GM12878 (cell line): ENCODE measurements at regions not wholly inside any gene's neighbourhood (a gene's known extent, or its start where the extent isn't known, plus 50 kb on each side); places are given as distances from the start of the nearest gene placed in this dataset.

ENCODE experiments used
- ATAC-seq: fragments of 200-7000 bp; cut with Tn5 transposase; 3 replicates; pipeline ENCODE4 v1.9.1; 2020; ENCODE audit warnings: mild to moderate bottlenecking, moderate library complexity
- BruUV-seq: library from RNA; stranded (reverse); fragments of 400-500 nt; replicated peaks from 2 replicates; lab custom pipeline; 2021; lab: Mats Ljungman, UMichigan
- CTCF ChIA-PET: fragments of 300-600 bp; sonication (Branson Sonifier 250); formaldehyde crosslinking; extraction: SDS; loops from one replicate; lab custom pipeline; 2021; ENCODE audit warnings: inconsistent platforms; lab: Yijun Ruan, JAX
- POLR2A ChIA-PET: fragments of 350-600 bp; formaldehyde crosslinking; extraction: SDS; loops from one replicate; lab custom pipeline; 2021; ENCODE audit warnings: inconsistent platforms; lab: Charles Lee
- RAD21 ChIA-PET: fragments of 300-600 bp; sonication (Branson Sonifier 250); formaldehyde crosslinking; loops from one replicate; lab custom pipeline; 2023; ENCODE audit warnings: antibody characterized with exemption; ENCODE audit not compliant: unreplicated experiment; lab: Charles Lee
- SMC1A ChIA-PET: fragments of 300-600 bp; sonication (Branson Sonifier 250); formaldehyde crosslinking; loops from one replicate; lab custom pipeline; 2023; ENCODE audit not compliant: unreplicated experiment, uncharacterized antibody; lab: Charles Lee
- DNase-seq: peaks from one replicate; pipeline ENCODE4 v3.0.0-alpha.2; 2011; ENCODE audit warnings: low read depth, low spot score
- FAIRE-seq: peaks from 3 replicates; lab custom pipeline; 2011; peaks lifted over from hg19 to GRCh38; lab: Jason Lieb, UNC
- H2AFZ ChIP-seq: 2 replicates; pipeline ENCODE4 v1.6.0; 2011; ENCODE audit warnings: low read depth, low read length, control low read depth; ENCODE audit not compliant: control insufficient read depth
- H3K27ac ChIP-seq: 2 replicates; pipeline ENCODE4 v1.5.1; 2011; ENCODE audit warnings: control low read depth; ENCODE audit not compliant: control insufficient read depth, insufficient read depth
- H3K27me3 ChIP-seq, 2 experiments: replicated peaks in 1 of 2; 2 replicates each; pipeline versions ENCODE4 v1.6.0 to v1.6.1; 2011; ENCODE audit warnings: low read length in 1 of 2; ENCODE audit not compliant: control insufficient read depth in 2 of 2, insufficient read depth in 2 of 2
- H3K36me3 ChIP-seq, 2 experiments: 2 replicates each; pipeline ENCODE4 v1.5.1; 2011; ENCODE audit warnings: low read length in 1 of 2; ENCODE audit not compliant: control insufficient read depth in 2 of 2, insufficient read depth in 2 of 2
- H3K4me1 ChIP-seq: 2 replicates; pipeline ENCODE4 v1.6.1; 2011; ENCODE audit warnings: mild to moderate bottlenecking, low read length, moderate library complexity, mixed read lengths; ENCODE audit not compliant: control insufficient read depth, insufficient read depth
- H3K4me2 ChIP-seq: 2 replicates; pipeline ENCODE4 v1.6.0; 2011; ENCODE audit warnings: control low read depth; ENCODE audit not compliant: control insufficient read depth, insufficient read depth
- H3K4me3 ChIP-seq: fragments of 200-600 bp; sonication (generic); 2 replicates; pipeline ENCODE4 v1.5.1; 2016
- H3K79me2 ChIP-seq: 2 replicates; pipeline ENCODE4 v1.6.0; 2011; ENCODE audit warnings: low read length; ENCODE audit not compliant: control insufficient read depth, insufficient read depth
- H3K9ac ChIP-seq: 2 replicates; pipeline ENCODE4 v1.8.0; 2011; ENCODE audit warnings: low read length, control low read depth, mixed read lengths; ENCODE audit not compliant: control insufficient read depth, insufficient read depth
- H3K9me3 ChIP-seq: replicated peaks from 3 replicates; pipeline ENCODE4 v1.5.1; 2011; ENCODE audit warnings: mild to moderate bottlenecking, low read length; ENCODE audit not compliant: control insufficient read depth, insufficient read depth
- H4K20me1 ChIP-seq: 2 replicates; pipeline ENCODE4 v1.6.0; 2011; ENCODE audit not compliant: control insufficient read depth, insufficient read depth
- EP300 ChIP-seq, 2 experiments: fragments of 150-350 bp in 1 of 2; IDR thresholded peaks; 2 replicates each; pipeline ENCODE4 v1.6.1; 2011 to 2012; ENCODE audit warnings: low read depth in 2 of 2, low read length in 2 of 2, borderline replicate concordance in 1 of 2, improper control_type of control experiment in 1 of 2, inconsistent platforms in 1 of 2; ENCODE audit not compliant: control insufficient read depth in 1 of 2
- LARP7 ChIP-seq: fragments of 450-650 bp; IDR thresholded peaks from 2 replicates; pipeline ENCODE4 v1.6.1; 2017; ENCODE audit warnings: mild to moderate bottlenecking
- MTA2 ChIP-seq: fragments of 450-650 bp; IDR thresholded peaks from 2 replicates; pipeline ENCODE4 v1.6.1; 2016; ENCODE audit warnings: low read depth, mild to moderate bottlenecking, moderate library complexity
- RAD21 ChIP-seq: IDR thresholded peaks from 2 replicates; pipeline ENCODE4 v1.6.1; 2011; ENCODE audit warnings: mild to moderate bottlenecking, low read depth, low read length, moderate library complexity; ENCODE audit not compliant: insufficient read depth
- SPI1 ChIP-seq: IDR thresholded peaks from 2 replicates; pipeline ENCODE4 v1.6.1; 2011; ENCODE audit warnings: low read depth, mild to moderate bottlenecking, low read length, moderate library complexity, borderline replicate concordance; ENCODE audit not compliant: insufficient read depth
- ZZZ3 ChIP-seq: IDR thresholded peaks from 2 replicates; pipeline ENCODE4 v1.6.1; 2011; ENCODE audit warnings: low read depth; ENCODE audit not compliant: control insufficient read depth, insufficient read length
- WGBS: methylation state at CpG from one replicate; pipeline ENCODE4 v1.1.6; 2016; ENCODE audit warnings: low lambda C conversion rate; ENCODE audit not compliant: insufficient replicate concordance, insufficient coverage; ENCODE audit errors: missing lambda C conversion rate; 5-methylcytosine and 5-hydroxymethylcytosine counted together
- in situ Hi-C: fragments of 300-500 bp; cut with MboI; formaldehyde crosslinking; loops from 9 replicates; pipeline ENCODE4 v1.14.3; 2018; ENCODE audit warnings: mixed read lengths
- intact Hi-C: fragments of 100-400 bp; cut with micrococcal nuclease; formaldehyde crosslinking; loops from one replicate; pipeline ENCODE4 v1.14.2; 2022; ENCODE audit not compliant: unreplicated experiment
- TF ChIP-seq, protein P1 (sequence below): fragments of 450-650 bp; IDR thresholded peaks from 2 replicates; pipeline ENCODE4 v1.6.1; 2016; ENCODE audit warnings: mild to moderate bottlenecking
- TF ChIP-seq, protein P2 (sequence below): IDR thresholded peaks from 2 replicates; pipeline ENCODE4 v1.6.1; 2012; ENCODE audit warnings: low read depth, low read length, improper control_type of control experiment
- TF ChIP-seq, protein P3 (sequence below): fragments of 450-650 bp; IDR thresholded peaks from 2 replicates; pipeline ENCODE4 v1.6.1; 2018; ENCODE audit warnings: borderline replicate concordance, mild to moderate bottlenecking; ENCODE audit not compliant: partially characterized antibody
- TF ChIP-seq, protein P4 (sequence below), 3 experiments: IDR thresholded peaks in 2 of 3; conservative IDR thresholded peaks in 1 of 3; 2 replicates each; pipeline ENCODE4 v1.5.1; 2011; ENCODE audit warnings: low read depth in 3 of 3, low read length in 3 of 3, mild to moderate bottlenecking in 3 of 3, control low read depth in 2 of 3, moderate library complexity in 2 of 3, inconsistent platforms in 1 of 3, mixed read lengths in 1 of 3; ENCODE audit not compliant: control insufficient read depth in 2 of 3, insufficient read depth in 1 of 3; ENCODE audit errors: extremely low read depth in 1 of 3

DNA sequence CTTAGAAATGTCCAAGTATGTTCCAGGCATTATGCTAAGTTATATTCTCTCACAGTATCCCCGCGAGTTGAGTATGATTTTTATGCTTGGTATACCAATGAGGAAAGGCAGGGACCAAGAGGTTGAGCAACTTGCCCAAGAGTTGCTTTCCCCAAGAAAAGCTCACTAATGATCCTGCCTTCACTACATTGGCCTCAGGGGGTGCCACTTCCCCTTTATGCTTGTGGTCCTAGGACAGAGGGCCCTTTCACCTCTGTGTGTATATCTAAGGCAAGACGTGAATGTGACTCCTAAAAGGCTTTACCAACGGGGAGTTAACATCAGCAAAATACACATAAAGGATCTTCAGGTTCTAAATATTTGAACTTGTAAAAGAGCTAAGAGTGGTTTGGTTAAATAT lies 164.4 kb upstream of the CPEB2 start:
- Histone ChIP-seq H3K4me2 (no peak overlapping the region), H3K27me3 (no peaks in the 10 kb centered on the region), H2AFZ (no peak overlapping the region), H3K4me3 (no peak overlapping the region), H4K20me1 (no peaks in the 10 kb centered on the region), H3K27ac (no peak overlapping the region), H3K9me3 (peaks cover 1% of the 10 kb centered on the region; the same call in 1 of the 3 replicates), H3K4me1 (no peaks in the 10 kb centered on the region), H3K79me2 (no peaks in the 10 kb centered on the region), H3K9ac (no peak overlapping the region), H3K36me3 (no peaks in the 10 kb centered on the region)
- DNase-seq: no peak
- ChIA-PET SMC1A (interaction anchor here (1.0 to 1.1 kb wide), 2 partner anchors 10 to 21 kb away, joined by 3 read pairs; no protein-coding TSS in a partner anchor), CTCF (interaction anchor here (1.2 kb wide), 1 partner anchor 170 kb away, joined by 3 read pairs; no protein-coding TSS in a partner anchor), RAD21 (interaction anchor here (1.0 kb wide), 1 partner anchor 39 kb away, joined by 3 read pairs; no protein-coding TSS in a partner anchor), POLR2A (no interaction called here)
- in situ Hi-C loops (no loop called here), intact Hi-C loops (no loop called here)
- FAIRE-seq: no peak
- TF ChIP-seq ZZZ3: no peak
- peak; percentile 53 for TF ChIP-seq SPI1
- TF ChIP-seq, protein P1, sequence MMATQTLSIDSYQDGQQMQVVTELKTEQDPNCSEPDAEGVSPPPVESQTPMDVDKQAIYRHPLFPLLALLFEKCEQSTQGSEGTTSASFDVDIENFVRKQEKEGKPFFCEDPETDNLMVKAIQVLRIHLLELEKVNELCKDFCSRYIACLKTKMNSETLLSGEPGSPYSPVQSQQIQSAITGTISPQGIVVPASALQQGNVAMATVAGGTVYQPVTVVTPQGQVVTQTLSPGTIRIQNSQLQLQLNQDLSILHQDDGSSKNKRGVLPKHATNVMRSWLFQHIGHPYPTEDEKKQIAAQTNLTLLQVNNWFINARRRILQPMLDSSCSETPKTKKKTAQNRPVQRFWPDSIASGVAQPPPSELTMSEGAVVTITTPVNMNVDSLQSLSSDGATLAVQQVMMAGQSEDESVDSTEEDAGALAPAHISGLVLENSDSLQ: no peak
- 0 out of 2 replicates have a peak, but pooled peaks have one; percentile 6 for TF ChIP-seq RAD21
- no peak for TF ChIP-seq MTA2
- TF ChIP-seq, protein P2, sequence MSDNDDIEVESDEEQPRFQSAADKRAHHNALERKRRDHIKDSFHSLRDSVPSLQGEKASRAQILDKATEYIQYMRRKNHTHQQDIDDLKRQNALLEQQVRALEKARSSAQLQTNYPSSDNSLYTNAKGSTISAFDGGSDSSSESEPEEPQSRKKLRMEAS: no peak
- no peak for TF ChIP-seq LARP7
- no peak for TF ChIP-seq EP300 (IDR thresholded peaks at IDR 0.05; ENCODE audit: borderline replicate concordance in 1 of 2, control insufficient read depth in 1 of 2, low read depth in 2 of 2, low read length in 2 of 2)
- TF ChIP-seq, protein P3, sequence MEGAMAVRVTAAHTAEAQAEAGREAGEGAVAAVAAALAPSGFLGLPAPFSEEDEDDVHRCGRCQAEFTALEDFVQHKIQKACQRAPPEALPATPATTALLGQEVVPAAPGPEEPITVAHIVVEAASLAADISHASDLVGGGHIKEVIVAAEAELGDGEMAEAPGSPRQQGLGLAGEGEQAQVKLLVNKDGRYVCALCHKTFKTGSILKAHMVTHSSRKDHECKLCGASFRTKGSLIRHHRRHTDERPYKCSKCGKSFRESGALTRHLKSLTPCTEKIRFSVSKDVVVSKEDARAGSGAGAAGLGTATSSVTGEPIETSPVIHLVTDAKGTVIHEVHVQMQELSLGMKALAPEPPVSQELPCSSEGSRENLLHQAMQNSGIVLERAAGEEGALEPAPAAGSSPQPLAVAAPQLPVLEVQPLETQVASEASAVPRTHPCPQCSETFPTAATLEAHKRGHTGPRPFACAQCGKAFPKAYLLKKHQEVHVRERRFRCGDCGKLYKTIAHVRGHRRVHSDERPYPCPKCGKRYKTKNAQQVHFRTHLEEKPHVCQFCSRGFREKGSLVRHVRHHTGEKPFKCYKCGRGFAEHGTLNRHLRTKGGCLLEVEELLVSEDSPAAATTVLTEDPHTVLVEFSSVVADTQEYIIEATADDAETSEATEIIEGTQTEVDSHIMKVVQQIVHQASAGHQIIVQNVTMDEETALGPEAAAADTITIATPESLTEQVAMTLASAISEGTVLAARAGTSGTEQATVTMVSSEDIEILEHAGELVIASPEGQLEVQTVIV: no peak
- TF ChIP-seq, protein P4, sequence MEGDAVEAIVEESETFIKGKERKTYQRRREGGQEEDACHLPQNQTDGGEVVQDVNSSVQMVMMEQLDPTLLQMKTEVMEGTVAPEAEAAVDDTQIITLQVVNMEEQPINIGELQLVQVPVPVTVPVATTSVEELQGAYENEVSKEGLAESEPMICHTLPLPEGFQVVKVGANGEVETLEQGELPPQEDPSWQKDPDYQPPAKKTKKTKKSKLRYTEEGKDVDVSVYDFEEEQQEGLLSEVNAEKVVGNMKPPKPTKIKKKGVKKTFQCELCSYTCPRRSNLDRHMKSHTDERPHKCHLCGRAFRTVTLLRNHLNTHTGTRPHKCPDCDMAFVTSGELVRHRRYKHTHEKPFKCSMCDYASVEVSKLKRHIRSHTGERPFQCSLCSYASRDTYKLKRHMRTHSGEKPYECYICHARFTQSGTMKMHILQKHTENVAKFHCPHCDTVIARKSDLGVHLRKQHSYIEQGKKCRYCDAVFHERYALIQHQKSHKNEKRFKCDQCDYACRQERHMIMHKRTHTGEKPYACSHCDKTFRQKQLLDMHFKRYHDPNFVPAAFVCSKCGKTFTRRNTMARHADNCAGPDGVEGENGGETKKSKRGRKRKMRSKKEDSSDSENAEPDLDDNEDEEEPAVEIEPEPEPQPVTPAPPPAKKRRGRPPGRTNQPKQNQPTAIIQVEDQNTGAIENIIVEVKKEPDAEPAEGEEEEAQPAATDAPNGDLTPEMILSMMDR (IDR thresholded peaks at IDR 0.05 in 2 of 3, conservative IDR thresholded peaks at IDR 0.05 in 1 of 3; ENCODE audit: control insufficient read depth in 2 of 3, extremely low read depth in 1 of 3, insufficient read depth in 1 of 3, low read depth in 3 of 3, low read length in 3 of 3): peak in 1 of 3 experiments; percentile 28; a peak in 1 of 6 replicates
- ATAC-seq: peak; percentile 55
- BruUV-seq: no TSS peak
- WGBS: 73% methylated on average over 4 of the region's 4 CpGs
